GM18520 (cell line): ENCODE measurements at regions not wholly inside any gene's neighbourhood (a gene's known extent, or its start where the extent isn't known, plus 50 kb on each side); places are given as distances from the start of the nearest gene placed in this dataset.

Source experiments
- ATAC-seq: cut with Tn5 transposase; IDR thresholded peaks from one replicate; pipeline ENCODE4 v1.9.1; 2021; ENCODE audit not compliant: unreplicated experiment

GRCh38 chr10:131762789-131763696 is 137.8 kb upstream of the PPP2R2D start:
- no peak for ATAC-seq

GRCh38 chr10:131764929-131765328 is 135.9 kb upstream of the PPP2R2D start:
- ATAC-seq, result no peak

- ATAC-seq, result no peak
These were observed 134.7 kb upstream of the PPP2R2D start for GRCh38 chr10:131766096-131766495.

DNA sequence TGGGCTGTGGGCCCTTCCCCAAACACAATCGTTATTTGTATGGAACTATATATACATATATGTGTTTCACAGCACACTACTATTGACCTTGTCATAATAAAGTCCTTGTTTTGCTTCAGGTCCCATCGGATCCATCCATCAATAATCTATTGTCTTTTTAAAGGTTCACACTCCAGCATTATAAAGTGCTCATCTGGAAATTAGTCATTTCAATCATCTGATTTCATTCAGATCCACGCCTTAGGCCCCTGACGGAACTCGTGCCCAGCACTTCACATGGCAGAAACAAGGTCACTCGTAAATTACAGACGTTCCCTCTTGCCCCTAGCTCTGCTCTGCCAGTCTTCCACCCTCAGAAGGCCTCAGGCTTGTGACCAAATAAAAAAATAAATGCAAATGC is 133.1 kb upstream of the PPP2R2D start:
- no peak for ATAC-seq

DNA sequence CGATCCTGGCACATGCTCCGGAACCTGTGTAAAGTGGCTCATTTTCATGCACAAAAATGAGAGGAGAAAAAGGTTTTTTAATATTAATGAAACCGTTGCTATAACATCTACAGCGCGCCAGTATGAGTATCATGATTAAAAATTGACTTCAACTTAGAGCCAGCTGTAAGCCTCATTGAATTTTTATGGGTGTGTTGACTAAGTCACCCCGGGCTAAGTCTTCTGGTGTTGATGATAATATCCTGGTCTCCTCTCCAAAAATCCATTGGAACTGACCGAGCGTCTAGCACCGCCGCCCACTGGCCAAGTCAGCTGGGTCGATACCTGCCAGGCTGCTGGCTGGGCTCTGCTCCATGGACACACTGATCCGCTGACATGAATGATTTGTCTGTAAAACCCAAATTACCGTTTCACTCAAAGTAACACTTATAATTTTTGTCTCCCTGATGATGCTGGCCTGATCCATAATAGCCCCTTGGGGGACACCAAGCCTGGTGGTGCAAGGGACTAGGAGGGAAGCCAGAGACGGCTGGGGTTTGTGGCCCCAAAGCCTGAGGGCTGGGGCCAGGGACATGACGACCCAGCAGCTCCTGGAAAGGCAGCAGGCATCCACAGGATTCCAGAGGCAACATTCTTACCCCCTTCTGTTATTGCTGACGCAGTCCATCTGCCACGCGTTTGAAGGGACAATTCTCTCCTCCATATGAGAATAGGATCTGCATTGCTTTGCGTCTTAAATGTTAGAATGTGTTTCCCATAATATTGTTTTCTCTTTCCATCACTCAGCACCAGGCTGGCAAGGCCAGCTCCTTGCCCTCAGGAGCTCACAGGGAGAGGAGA is 131.0 kb upstream of the PPP2R2D start:
- ATAC-seq, result no peak

- no peak for ATAC-seq
These were observed 129.7 kb upstream of the PPP2R2D start for GRCh38 chr10:131770946-131771633.

DNA sequence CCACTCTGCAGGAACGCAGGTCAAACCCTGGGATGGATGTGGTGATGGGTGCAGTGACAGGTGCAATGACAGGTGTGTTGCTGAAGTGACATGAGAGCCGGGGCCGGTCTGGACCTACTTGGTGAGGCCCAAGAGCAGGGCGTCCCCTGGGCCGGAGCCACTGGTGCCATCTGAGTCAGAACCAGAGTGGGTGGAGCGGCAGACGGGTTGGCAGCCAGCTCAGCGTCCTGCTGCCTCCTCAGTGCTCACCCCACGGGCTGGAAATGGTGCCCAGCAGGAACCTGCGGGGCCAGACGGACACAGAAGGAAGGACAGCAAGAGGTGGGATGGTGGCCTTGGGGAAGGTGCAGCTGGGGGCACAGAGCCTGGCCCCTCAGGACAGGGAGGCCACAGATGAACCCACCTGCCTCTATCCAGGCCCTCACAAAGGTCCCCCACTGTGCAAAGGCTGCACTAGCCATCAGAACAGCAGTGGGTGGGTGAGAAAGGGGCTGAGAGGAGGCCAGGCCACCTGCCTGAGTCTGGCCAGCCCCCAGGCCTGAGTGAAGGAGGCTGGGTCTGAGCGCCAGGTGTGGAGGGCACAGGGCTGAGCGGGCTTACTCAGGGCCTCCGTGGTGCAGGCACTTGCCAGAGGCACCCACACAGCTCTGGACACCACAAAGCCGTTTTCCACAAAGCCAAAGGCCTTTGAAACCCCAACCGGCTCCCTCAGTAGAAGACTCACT is 129.0 kb upstream of the PPP2R2D start:
- no peak for ATAC-seq

DNA sequence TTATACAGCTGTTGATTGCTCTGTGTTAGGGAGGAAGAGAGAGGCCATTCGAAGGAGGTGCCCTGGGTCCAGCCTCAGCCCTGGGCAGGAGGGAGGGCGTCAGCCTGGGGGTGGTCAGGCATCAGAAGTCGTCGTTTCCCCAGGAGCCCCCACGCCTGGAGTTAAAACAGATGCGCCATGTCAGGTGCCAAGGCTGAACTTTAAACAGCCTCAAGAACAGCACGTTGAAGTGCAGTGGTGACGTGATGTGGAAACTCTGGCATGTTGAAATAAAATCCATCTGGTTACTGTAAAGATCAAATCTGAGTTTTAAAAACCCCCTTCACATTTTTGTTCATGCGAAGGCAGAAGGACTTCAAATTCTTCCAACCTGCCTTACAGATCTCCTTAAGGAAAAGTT is 128.4 kb upstream of the PPP2R2D start:
- no peak for ATAC-seq

DNA sequence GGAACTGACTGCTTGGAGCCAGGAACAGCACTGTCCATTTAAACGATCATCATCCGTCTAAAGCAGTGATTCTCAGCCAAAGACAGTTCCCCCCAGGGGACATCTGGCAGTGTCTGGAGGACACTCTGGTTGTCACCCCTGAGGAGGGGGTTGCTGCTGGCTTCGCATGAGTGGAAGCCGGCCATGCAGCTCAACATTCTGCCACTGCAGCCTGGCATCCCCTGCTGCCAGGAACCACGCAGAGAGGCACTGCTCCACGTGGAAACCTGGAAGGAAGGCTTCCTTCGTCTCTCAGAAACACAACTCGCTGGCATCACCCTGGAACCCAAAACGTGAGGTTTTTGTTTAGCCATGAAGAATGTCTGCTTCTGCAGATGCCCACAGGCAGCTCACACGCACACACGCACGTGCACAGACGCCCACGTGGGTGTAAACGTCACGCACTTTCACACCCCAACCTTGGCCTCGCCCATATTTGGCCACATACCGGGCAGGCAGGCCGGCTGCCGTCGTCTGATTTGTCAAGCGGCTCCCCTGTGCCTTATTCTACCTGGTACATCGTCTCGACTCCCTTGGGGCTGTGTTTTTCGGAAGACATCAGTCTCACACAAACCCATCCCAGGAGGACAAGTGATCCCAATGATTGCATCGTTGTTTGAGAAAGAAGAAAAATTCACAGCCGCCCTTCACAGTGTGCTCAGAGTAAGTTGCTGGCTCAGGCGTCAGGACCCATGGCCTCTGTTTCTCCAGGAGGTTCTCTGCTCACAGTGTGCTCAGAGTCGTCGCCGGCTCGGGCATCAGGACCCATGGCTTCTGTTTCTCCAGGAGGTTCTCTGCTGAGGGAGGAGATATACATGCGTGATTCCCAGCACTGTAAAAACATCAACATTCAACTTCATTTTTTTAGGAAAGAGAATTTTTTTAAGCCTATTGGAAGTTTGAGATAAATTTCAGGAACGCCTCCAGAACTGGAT is 127.2 kb upstream of the PPP2R2D start:
- no peak for ATAC-seq

DNA sequence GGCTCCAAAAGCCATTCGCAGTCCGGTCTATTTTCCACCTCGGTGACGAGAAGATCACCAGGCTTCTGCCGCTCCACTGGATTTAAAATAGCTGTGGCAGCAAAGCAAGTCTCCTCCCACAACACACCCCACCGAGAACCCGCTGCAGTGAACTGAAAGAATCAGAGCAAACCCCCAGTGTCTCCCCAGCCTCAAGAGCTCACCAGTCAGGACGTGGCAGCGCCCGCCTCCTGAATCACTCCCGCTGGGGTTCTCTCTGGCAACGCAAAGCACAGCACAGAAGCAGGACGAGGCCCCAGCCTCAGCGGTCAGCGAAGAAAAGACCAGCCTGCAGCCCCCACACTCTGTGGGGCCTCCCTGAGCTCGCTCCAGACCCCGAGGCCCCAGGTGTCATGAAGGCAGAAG is 126.1 kb upstream of the PPP2R2D start:
- ATAC-seq, result no peak

- ATAC-seq, result no peak
These were observed 125.4 kb upstream of the PPP2R2D start for GRCh38 chr10:131775433-131775832.

DNA sequence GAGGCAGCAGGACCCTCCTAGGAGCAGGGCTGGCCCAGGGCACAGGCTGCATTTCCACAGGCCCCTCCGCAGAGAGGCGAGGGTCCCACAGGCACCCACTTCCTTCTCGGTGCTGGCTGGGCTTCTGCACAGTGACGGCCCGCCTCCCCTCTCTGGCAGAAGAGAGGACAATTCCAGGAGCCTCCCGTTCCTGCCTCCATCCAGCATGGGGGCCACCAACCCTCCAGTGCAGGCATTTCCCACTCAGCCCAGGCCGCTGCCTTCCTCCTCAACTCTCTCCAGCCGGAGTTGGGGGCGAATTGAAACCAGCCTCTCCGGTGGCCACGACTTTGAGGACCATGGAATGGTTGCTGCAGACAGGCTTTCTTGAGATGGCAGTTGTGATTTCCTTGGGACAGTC is 125.0 kb upstream of the PPP2R2D start:
- no peak for ATAC-seq

DNA sequence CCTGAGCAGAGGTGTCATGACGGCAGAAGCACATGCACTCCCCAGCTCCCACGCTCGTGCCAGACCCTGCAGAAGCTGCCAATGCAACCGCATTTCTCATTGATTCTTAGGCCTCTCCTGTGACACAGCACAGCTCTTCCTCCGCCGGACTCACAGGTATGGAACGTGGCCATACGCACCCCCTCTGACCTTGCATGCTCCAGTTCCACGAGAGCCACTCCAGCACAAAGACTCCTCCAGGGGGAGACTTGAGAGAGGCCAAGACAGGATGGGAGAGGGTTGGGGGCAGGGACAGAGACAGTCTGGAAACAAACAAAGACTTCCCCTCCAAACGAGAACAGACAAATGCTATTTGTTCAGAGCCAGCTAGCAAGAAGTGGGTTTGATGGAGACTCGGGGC is 124.3 kb upstream of the PPP2R2D start:
- ATAC-seq, result no peak

- ATAC-seq, result no peak
These were observed 123.6 kb upstream of the PPP2R2D start for GRCh38 chr10:131777162-131777561.

- ATAC-seq, result no peak
These were observed 122.9 kb upstream of the PPP2R2D start for GRCh38 chr10:131777921-131778320.

DNA sequence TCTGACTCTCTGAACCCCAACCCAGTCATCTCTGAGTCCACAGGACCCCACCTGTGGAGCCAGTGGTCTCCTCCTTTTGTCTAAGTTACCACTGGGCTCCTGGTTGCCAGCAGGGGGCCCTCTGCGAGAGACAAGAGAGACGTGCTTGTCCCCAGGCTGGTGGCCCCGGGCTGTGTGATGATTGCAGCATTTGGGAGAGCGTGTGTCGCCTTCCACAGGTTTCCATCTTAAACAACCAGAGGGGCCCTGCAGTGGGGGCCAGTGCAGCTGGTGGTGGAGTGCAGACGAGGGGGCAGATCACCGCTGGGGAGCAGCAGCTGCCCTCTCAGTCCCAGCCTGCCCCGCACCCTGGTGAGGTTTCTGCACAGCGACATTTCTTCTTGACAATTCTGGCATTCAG is 122.4 kb upstream of the PPP2R2D start:
- ATAC-seq, result no peak

GRCh38 chr10:131778842-131779241 is 122.0 kb upstream of the PPP2R2D start:
- no peak for ATAC-seq

- ATAC-seq, result no peak
These were observed 121.0 kb upstream of the PPP2R2D start for GRCh38 chr10:131779661-131780394.

- no peak for ATAC-seq
These were observed 119.7 kb upstream of the PPP2R2D start for GRCh38 chr10:131781076-131781475.
